Hepatocyte (in vitro differentiated cells): ENCODE measurements at regions not wholly inside any gene's neighbourhood (a gene's known extent, or its start where the extent isn't known, plus 50 kb on each side); places are given as distances from the start of the nearest gene placed in this dataset.

Experiments used
- CTCF ChIP-seq: fragments of 200-600 bp; sonication (generic); IDR thresholded peaks from 2 replicates; pipeline ENCODE4 v1.5.1; 2016; ENCODE audit warnings: antibody characterized with exemption, mild to moderate bottlenecking; ENCODE audit not compliant: poor library complexity
- EZH2 ChIP-seq: fragments of 200-600 bp; sonication (generic); IDR thresholded peaks from 2 replicates; pipeline ENCODE4 v1.6.1; 2016; ENCODE audit warnings: antibody characterized with exemption, mild to moderate bottlenecking, borderline replicate concordance

DNA sequence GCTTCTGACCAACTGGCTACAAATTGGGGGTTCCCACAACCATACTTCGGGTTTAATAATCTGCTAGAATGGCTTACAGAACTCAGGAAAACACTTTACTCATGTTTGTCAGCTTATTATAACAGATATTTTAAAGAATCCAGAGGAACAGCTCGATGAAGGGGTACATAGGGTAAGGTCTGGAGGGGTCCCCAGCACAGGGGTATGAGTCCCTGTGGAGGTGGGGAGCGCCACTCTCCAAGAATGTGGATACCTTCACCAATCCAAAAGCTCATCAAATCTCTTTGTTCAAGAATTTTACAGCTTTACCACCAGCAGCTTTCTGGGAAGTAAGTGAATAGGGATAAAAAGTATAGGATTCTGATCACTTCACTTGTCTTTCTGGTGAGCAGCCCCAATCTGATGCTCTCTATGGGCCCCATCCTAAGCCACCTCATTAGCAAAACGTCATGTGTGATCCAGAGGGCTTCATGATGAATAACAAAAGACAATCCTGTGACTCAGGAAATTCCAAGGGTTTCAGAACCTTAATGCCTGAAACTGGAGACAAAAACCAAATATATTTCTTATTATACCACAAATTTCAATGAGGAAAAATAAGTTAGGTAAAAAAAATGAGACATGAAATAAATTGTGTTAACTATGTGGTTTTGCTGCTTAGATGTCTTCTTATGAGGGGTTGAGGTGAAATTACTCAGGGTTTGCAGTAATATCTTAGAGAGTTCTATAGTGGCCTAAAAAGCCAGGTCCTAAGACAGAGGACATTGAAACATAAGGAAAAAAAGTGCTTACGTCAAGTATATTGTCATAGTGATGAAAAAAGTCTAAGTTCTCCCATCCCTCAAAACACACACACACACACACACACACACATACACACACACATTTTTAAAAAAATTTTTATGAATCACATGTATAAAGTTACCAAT lies 290.5 kb downstream of the ANXA1 start:
- no peak for TF ChIP-seq EZH2
- no peak for TF ChIP-seq CTCF
